ENCODE measurements at regions not wholly inside any gene's neighbourhood (a gene's known extent, or its start where the extent isn't known, plus 50 kb on each side); places are given as distances from the start of the nearest gene placed in this dataset.

DNA sequence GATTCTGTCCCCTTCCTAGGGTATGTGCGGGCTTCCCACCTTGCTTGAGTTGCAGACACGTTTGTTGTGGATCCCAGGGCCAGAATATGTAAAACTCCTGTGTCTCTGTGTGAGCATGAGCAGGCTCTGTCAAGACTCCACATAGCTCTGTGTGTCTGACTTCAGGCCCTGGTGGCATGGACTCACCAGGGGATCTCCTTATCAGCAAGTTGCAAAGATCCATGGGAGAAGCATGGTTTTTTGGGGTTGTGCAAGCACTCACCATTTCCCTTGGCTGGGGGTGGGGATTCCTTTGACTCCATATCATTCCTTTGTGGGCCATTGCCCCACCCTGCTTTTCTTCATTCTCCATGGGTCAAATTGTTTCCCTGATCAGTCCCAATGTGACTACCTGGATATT, 205.6 kb downstream of the TUSC1 start:
- TF ChIP-seq ZNF384 (IDR thresholded peaks at IDR 0.05), result no peak
- TF ChIP-seq FOXA1 (IDR thresholded peaks at IDR 0.05), result no peak
- TF ChIP-seq SP1 (IDR thresholded peaks at IDR 0.05), result no peak
- no peak for TF ChIP-seq ARNT (IDR thresholded peaks at IDR 0.05)
- TF ChIP-seq HDGF (IDR thresholded peaks at IDR 0.05; ENCODE audit: borderline replicate concordance), result no peak
- no peak for TF ChIP-seq TARDBP (IDR thresholded peaks at IDR 0.05)
- TF ChIP-seq SUZ12 (IDR thresholded peaks at IDR 0.05), result no peak
- TF ChIP-seq CTBP1 (IDR thresholded peaks at IDR 0.05; ENCODE audit: borderline replicate concordance), result no peak
- TF ChIP-seq ELF4 (IDR thresholded peaks at IDR 0.05), result no peak
- no peak for TF ChIP-seq FOXM1 (IDR thresholded peaks at IDR 0.05; ENCODE audit: borderline replicate concordance)
- TF ChIP-seq, protein P1, sequence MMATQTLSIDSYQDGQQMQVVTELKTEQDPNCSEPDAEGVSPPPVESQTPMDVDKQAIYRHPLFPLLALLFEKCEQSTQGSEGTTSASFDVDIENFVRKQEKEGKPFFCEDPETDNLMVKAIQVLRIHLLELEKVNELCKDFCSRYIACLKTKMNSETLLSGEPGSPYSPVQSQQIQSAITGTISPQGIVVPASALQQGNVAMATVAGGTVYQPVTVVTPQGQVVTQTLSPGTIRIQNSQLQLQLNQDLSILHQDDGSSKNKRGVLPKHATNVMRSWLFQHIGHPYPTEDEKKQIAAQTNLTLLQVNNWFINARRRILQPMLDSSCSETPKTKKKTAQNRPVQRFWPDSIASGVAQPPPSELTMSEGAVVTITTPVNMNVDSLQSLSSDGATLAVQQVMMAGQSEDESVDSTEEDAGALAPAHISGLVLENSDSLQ (IDR thresholded peaks at IDR 0.05), result no peak
- TF ChIP-seq LEF1 (IDR thresholded peaks at IDR 0.05; ENCODE audit: borderline replicate concordance), result no peak
- TF ChIP-seq BHLHE40 (IDR thresholded peaks at IDR 0.05; ENCODE audit: borderline replicate concordance), result no peak

Data from HEK293T (cell line).